Stomach (tissue), 4 donors: ENCODE measurements at regions not wholly inside any gene's neighbourhood (a gene's known extent, or its start where the extent isn't known, plus 50 kb on each side); places are given as distances from the start of the nearest gene placed in this dataset.

Experiments
- EP300 ChIP-seq: sonication (generic); formaldehyde crosslinking; IDR thresholded peaks from one replicate; pipeline ENCODE4 v1.6.1; 2017; ENCODE audit warnings: antibody characterized with exemption
- POLR2AphosphoS5 ChIP-seq, 3 donors: sonication (generic); formaldehyde crosslinking; IDR thresholded peaks; one replicate each; pipeline ENCODE4 v1.6.1; 2016; ENCODE audit warnings: antibody characterized with exemption in 3 of 3

GRCh38 chr1:149845416-149845815 is 54.0 kb upstream of the BOLA1 start:
- TF ChIP-seq EP300 (no peak), POLR2AphosphoS5 (IDR thresholded peaks at IDR 0.05) (no peak)
